ENCODE measurements at regions not wholly inside any gene's neighbourhood (a gene's known extent, or its start where the extent isn't known, plus 50 kb on each side); places are given as distances from the start of the nearest gene placed in this dataset.

- H3K27me3 ChIP-seq (ENCODE audit: low read length) = no peaks in the 10 kb centered on the region
- no peak overlapping the region for H3K9ac ChIP-seq (ENCODE audit: low read length)
- H3K4me3 ChIP-seq (ENCODE audit: insufficient read depth, low read length, poor library complexity, severe bottlenecking) = no peak overlapping the region
- peak overlapping the region; percentile 72 for H2AFZ ChIP-seq (ENCODE audit: low read depth, low read length, severe bottlenecking)
- H3K27ac ChIP-seq (ENCODE audit: low read depth, low read length) = no peak overlapping the region
- no peaks in the 10 kb centered on the region for H3K79me2 ChIP-seq (ENCODE audit: insufficient read depth, low read length)
- TF ChIP-seq EZH2phosphoT487 (conservative IDR thresholded peaks at IDR 0.05; ENCODE audit: low read length) = no peak
- TF ChIP-seq, protein P1, sequence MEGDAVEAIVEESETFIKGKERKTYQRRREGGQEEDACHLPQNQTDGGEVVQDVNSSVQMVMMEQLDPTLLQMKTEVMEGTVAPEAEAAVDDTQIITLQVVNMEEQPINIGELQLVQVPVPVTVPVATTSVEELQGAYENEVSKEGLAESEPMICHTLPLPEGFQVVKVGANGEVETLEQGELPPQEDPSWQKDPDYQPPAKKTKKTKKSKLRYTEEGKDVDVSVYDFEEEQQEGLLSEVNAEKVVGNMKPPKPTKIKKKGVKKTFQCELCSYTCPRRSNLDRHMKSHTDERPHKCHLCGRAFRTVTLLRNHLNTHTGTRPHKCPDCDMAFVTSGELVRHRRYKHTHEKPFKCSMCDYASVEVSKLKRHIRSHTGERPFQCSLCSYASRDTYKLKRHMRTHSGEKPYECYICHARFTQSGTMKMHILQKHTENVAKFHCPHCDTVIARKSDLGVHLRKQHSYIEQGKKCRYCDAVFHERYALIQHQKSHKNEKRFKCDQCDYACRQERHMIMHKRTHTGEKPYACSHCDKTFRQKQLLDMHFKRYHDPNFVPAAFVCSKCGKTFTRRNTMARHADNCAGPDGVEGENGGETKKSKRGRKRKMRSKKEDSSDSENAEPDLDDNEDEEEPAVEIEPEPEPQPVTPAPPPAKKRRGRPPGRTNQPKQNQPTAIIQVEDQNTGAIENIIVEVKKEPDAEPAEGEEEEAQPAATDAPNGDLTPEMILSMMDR (IDR thresholded peaks at IDR 0.05; ENCODE audit: insufficient read depth, low read length, poor library complexity, severe bottlenecking) = no peak
- no peaks in the 10 kb centered on the region for H3K36me3 ChIP-seq (ENCODE audit: low read length)
- H3F3A ChIP-seq (ENCODE audit: insufficient read depth) = no peaks in the 10 kb centered on the region
- H3K4me2 ChIP-seq (ENCODE audit: low read depth, low read length, poor library complexity, severe bottlenecking) = no peak overlapping the region
- no peaks in the 10 kb centered on the region for H3K9me3 ChIP-seq (ENCODE audit: insufficient read depth, low read length)
- H3K9me2 ChIP-seq (replicated peaks; ENCODE audit: insufficient read depth, low read length) = no peaks in the 10 kb centered on the region
- H4K20me1 ChIP-seq (ENCODE audit: low read depth, low read length) = no peaks in the 10 kb centered on the region
Observed at GRCh38 chr2:52405980-52406379, 1361.6 kb upstream of the CHAC2 start.

DNA sequence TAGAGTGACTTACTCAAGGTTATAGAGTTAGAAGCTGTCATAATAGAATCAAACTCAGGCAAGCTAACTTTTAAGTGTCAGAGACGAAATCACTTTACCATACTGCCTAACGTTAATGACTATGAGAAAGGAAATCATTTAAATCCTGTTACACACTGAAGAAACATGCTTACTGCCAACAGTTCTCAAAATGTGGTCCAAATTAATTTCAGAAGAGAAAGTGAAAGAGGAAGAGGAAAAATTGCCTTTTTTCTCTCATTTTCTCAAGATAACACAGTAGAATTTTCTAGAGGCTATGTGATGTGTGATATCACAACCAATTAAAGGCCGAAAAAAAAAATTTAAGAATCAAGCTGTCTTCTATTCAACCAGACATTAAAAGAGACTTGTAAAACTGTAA lies 1362.7 kb upstream of the CHAC2 start:
- no peak for TF ChIP-seq EZH2phosphoT487 (conservative IDR thresholded peaks at IDR 0.05; ENCODE audit: low read length)
- TF ChIP-seq, protein P1 (IDR thresholded peaks at IDR 0.05; ENCODE audit: insufficient read depth, low read length, poor library complexity, severe bottlenecking) = no peak
- Histone ChIP-seq H3K27ac (ENCODE audit: low read depth, low read length) (peak overlapping the region; percentile 45), H3K36me3 (ENCODE audit: low read length) (no peaks in the 10 kb centered on the region), H3K4me2 (ENCODE audit: low read depth, low read length, poor library complexity, severe bottlenecking) (peak overlapping the region; percentile 47), H3K79me2 (ENCODE audit: insufficient read depth, low read length) (no peaks in the 10 kb centered on the region), H3K9me2 (replicated peaks; ENCODE audit: insufficient read depth, low read length) (no peaks in the 10 kb centered on the region), H3K27me3 (ENCODE audit: low read length) (no peaks in the 10 kb centered on the region), H2AFZ (ENCODE audit: low read depth, low read length, severe bottlenecking) (peak overlapping the region; percentile 85), H3F3A (ENCODE audit: insufficient read depth) (no peaks in the 10 kb centered on the region), H3K9ac (ENCODE audit: low read length) (no peak overlapping the region), H4K20me1 (ENCODE audit: low read depth, low read length) (no peaks in the 10 kb centered on the region), H3K4me3 (ENCODE audit: insufficient read depth, low read length, poor library complexity, severe bottlenecking) (no peak overlapping the region), H3K9me3 (ENCODE audit: insufficient read depth, low read length) (no peaks in the 10 kb centered on the region)

- no peaks in the 10 kb centered on the region for H3K36me3 ChIP-seq (ENCODE audit: low read length)
- H3K9ac ChIP-seq (ENCODE audit: low read length) = no peak overlapping the region
- no peaks in the 10 kb centered on the region for H3K27me3 ChIP-seq (ENCODE audit: low read length)
- no peak overlapping the region for H3K27ac ChIP-seq (ENCODE audit: low read depth, low read length)
- H3K79me2 ChIP-seq (ENCODE audit: insufficient read depth, low read length) = no peaks in the 10 kb centered on the region
- no peaks in the 10 kb centered on the region for H3K9me3 ChIP-seq (ENCODE audit: insufficient read depth, low read length)
- TF ChIP-seq, protein P1 (IDR thresholded peaks at IDR 0.05; ENCODE audit: insufficient read depth, low read length, poor library complexity, severe bottlenecking) = no peak
- no peak for TF ChIP-seq EZH2phosphoT487 (conservative IDR thresholded peaks at IDR 0.05; ENCODE audit: low read length)
- H3K9me2 ChIP-seq (replicated peaks; ENCODE audit: insufficient read depth, low read length) = no peaks in the 10 kb centered on the region
- peak overlapping the region; percentile 47 for H3K4me2 ChIP-seq (ENCODE audit: low read depth, low read length, poor library complexity, severe bottlenecking)
- no peak overlapping the region for H3K4me3 ChIP-seq (ENCODE audit: insufficient read depth, low read length, poor library complexity, severe bottlenecking)
- H4K20me1 ChIP-seq (ENCODE audit: low read depth, low read length) = no peaks in the 10 kb centered on the region
- peak overlapping the region; percentile 85 for H2AFZ ChIP-seq (ENCODE audit: low read depth, low read length, severe bottlenecking)
- H3F3A ChIP-seq (ENCODE audit: insufficient read depth) = no peaks in the 10 kb centered on the region
Observed at GRCh38 chr2:52404046-52404445, 1363.6 kb upstream of the CHAC2 start.

Data from SU-DHL-6 (cell line).